ENCODE measurements at regions not wholly inside any gene's neighbourhood (a gene's known extent, or its start where the extent isn't known, plus 50 kb on each side); places are given as distances from the start of the nearest gene placed in this dataset.

DNA sequence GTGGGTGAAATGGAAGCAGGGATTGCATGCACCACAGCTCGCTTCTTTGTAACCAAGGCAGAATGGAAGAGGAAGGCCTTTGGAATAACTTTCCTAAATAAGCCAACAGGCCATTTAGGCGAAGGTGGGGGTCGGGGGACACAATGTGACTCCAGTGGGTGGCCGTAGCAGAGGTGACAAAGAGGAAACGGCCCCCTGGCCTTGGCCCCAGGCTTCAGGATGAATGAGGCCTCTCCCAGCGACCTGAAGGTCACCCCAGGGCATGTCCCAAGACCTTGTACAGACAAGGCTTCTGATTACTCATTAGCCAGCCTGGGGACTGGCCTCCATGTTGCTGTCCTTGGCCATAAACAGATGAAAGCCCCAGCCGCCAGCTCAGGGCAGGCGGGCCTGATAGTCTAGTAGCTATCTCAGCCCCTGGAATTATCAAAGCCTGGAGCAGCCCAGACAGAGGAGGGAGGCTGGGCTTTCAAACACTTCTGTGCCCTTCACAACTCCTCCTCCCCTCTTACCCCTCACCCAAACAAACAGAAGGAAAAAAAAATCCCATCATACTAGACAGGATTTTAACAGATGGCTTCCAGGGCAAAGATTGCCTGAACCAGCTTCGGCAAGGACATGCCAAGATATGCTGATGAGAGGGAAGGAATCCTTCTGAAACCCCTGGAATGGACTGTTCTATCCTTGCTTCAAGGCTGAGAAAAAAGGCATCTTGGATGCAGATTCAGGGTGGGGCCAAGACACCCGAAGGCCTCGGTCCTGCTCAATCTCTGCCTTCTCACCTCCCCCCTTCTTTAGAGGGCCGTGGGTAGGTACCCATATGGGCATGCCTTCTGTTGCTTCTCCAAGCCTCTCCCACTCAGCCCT lies 142.3 kb upstream of the PARP11 start (continued):
- TF ChIP-seq, protein P1, sequence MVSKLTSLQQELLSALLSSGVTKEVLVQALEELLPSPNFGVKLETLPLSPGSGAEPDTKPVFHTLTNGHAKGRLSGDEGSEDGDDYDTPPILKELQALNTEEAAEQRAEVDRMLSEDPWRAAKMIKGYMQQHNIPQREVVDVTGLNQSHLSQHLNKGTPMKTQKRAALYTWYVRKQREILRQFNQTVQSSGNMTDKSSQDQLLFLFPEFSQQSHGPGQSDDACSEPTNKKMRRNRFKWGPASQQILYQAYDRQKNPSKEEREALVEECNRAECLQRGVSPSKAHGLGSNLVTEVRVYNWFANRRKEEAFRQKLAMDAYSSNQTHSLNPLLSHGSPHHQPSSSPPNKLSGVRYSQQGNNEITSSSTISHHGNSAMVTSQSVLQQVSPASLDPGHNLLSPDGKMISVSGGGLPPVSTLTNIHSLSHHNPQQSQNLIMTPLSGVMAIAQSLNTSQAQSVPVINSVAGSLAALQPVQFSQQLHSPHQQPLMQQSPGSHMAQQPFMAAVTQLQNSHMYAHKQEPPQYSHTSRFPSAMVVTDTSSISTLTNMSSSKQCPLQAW (CRISPR knock-in tag; IDR thresholded peaks at IDR 0.05), result peak; percentile 100
- no peak for TF ChIP-seq MBNL3 (CRISPR knock-in tag; conservative IDR thresholded peaks at IDR 0.05)
- TF ChIP-seq ZNF343 (CRISPR knock-in tag; IDR thresholded peaks at IDR 0.05), result no peak
- TF ChIP-seq TSC22D2 (CRISPR knock-in tag; IDR thresholded peaks at IDR 0.05; ENCODE audit: borderline replicate concordance), result no peak
- TF ChIP-seq MAFK (conservative IDR thresholded peaks at IDR 0.05 in 1 of 2, IDR thresholded peaks at IDR 0.05 in 1 of 2; ENCODE audit: low read length in 2 of 2), result no peak
- TF ChIP-seq, protein P2, sequence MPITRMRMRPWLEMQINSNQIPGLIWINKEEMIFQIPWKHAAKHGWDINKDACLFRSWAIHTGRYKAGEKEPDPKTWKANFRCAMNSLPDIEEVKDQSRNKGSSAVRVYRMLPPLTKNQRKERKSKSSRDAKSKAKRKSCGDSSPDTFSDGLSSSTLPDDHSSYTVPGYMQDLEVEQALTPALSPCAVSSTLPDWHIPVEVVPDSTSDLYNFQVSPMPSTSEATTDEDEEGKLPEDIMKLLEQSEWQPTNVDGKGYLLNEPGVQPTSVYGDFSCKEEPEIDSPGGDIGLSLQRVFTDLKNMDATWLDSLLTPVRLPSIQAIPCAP (CRISPR knock-in tag; IDR thresholded peaks at IDR 0.05; ENCODE audit: low read depth), result no peak
- no peak for TF ChIP-seq JUN (CRISPR knock-in tag; IDR thresholded peaks at IDR 0.05)
- TF ChIP-seq ZBTB38 (CRISPR knock-in tag; IDR thresholded peaks at IDR 0.05), result peak; percentile 89
- TF ChIP-seq, protein P3, sequence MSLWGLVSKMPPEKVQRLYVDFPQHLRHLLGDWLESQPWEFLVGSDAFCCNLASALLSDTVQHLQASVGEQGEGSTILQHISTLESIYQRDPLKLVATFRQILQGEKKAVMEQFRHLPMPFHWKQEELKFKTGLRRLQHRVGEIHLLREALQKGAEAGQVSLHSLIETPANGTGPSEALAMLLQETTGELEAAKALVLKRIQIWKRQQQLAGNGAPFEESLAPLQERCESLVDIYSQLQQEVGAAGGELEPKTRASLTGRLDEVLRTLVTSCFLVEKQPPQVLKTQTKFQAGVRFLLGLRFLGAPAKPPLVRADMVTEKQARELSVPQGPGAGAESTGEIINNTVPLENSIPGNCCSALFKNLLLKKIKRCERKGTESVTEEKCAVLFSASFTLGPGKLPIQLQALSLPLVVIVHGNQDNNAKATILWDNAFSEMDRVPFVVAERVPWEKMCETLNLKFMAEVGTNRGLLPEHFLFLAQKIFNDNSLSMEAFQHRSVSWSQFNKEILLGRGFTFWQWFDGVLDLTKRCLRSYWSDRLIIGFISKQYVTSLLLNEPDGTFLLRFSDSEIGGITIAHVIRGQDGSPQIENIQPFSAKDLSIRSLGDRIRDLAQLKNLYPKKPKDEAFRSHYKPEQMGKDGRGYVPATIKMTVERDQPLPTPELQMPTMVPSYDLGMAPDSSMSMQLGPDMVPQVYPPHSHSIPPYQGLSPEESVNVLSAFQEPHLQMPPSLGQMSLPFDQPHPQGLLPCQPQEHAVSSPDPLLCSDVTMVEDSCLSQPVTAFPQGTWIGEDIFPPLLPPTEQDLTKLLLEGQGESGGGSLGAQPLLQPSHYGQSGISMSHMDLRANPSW (CRISPR knock-in tag; IDR thresholded peaks at IDR 0.05; ENCODE audit: borderline replicate concordance), result peak; percentile 100
- TF ChIP-seq SOX5 (CRISPR knock-in tag; IDR thresholded peaks at IDR 0.05; ENCODE audit: borderline replicate concordance), result peak; percentile 93
- TF ChIP-seq CREB1 (IDR thresholded peaks at IDR 0.05), result no peak
- peak; percentile 31; the same call in 1 of the 2 replicates for TF ChIP-seq CREB1 (CRISPR knock-in tag; IDR thresholded peaks at IDR 0.05)
- no peak for TF ChIP-seq SUZ12 (IDR thresholded peaks at IDR 0.05; ENCODE audit: low read depth, low read length)
- TF ChIP-seq ZNF589 (CRISPR knock-in tag; conservative IDR thresholded peaks at IDR 0.05), result no peak
- TF ChIP-seq ZNF530 (CRISPR knock-in tag; IDR thresholded peaks at IDR 0.05; ENCODE audit: low read depth), result no peak
- peak; percentile 95 for TF ChIP-seq HDAC1 (CRISPR knock-in tag; IDR thresholded peaks at IDR 0.05)
- TF ChIP-seq, protein P4, sequence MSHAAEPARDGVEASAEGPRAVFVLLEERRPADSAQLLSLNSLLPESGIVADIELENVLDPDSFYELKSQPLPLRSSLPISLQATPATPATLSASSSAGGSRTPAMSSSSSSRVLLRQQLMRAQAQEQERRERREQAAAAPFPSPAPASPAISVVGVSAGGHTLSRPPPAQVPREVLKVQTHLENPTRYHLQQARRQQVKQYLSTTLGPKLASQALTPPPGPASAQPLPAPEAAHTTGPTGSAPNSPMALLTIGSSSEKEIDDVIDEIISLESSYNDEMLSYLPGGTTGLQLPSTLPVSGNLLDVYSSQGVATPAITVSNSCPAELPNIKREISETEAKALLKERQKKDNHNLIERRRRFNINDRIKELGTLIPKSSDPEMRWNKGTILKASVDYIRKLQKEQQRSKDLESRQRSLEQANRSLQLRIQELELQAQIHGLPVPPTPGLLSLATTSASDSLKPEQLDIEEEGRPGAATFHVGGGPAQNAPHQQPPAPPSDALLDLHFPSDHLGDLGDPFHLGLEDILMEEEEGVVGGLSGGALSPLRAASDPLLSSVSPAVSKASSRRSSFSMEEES (CRISPR knock-in tag; IDR thresholded peaks at IDR 0.05), result peak; percentile 94
- TF ChIP-seq, protein P5, sequence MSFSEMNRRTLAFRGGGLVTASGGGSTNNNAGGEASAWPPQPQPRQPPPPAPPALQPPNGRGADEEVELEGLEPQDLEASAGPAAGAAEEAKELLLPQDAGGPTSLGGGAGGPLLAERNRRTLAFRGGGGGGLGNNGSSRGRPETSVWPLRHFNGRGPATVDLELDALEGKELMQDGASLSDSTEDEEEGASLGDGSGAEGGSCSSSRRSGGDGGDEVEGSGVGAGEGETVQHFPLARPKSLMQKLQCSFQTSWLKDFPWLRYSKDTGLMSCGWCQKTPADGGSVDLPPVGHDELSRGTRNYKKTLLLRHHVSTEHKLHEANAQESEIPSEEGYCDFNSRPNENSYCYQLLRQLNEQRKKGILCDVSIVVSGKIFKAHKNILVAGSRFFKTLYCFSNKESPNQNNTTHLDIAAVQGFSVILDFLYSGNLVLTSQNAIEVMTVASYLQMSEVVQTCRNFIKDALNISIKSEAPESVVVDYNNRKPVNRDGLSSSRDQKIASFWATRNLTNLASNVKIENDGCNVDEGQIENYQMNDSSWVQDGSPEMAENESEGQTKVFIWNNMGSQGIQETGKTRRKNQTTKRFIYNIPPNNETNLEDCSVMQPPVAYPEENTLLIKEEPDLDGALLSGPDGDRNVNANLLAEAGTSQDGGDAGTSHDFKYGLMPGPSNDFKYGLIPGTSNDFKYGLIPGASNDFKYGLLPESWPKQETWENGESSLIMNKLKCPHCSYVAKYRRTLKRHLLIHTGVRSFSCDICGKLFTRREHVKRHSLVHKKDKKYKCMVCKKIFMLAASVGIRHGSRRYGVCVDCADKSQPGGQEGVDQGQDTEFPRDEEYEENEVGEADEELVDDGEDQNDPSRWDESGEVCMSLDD (CRISPR knock-in tag; IDR thresholded peaks at IDR 0.05; ENCODE audit: borderline replicate concordance), result peak; percentile 72; the same call in 1 of the 2 replicates
- TF ChIP-seq TARDBP (CRISPR knock-in tag; IDR thresholded peaks at IDR 0.05), result peak; percentile 98
